Activated CD4-positive, alpha-beta memory T cell treated with anti-CD3 and anti-CD28 coated beads for 36 hours (primary cell): ENCODE measurements at regions not wholly inside any gene's neighbourhood (a gene's known extent, or its start where the extent isn't known, plus 50 kb on each side); places are given as distances from the start of the nearest gene placed in this dataset.

Experiments used
- CTCF ChIA-PET: fragments of 350-600 bp; sonication (Branson Sonifier 250); formaldehyde crosslinking; loops from one replicate; lab custom pipeline; 2021; ENCODE audit warnings: antibody characterized with exemption, inconsistent platforms; lab: Charles Lee
- POLR2A ChIA-PET: fragments of 350-600 bp; sonication (Branson Sonifier 250); formaldehyde crosslinking; loops from one replicate; lab custom pipeline; 2021; ENCODE audit warnings: antibody characterized with exemption; lab: Charles Lee
- DNase-seq: peaks from one replicate; pipeline ENCODE4 v3.0.0-alpha.2; 2020
- H3K27ac Mint-ChIP-seq: one replicate; pipeline ENCODE4 v1.8.0; 2021; ENCODE audit warnings: mixed read lengths
- H3K27me3 Mint-ChIP-seq: one replicate; pipeline ENCODE4 v1.8.0; 2021; ENCODE audit warnings: mixed read lengths
- H3K36me3 Mint-ChIP-seq: one replicate; pipeline ENCODE4 v1.8.0; 2021; ENCODE audit warnings: mixed read lengths
- H3K4me1 Mint-ChIP-seq: one replicate; pipeline ENCODE4 v1.8.0; 2021; ENCODE audit warnings: low read depth, mixed read lengths
- H3K4me3 Mint-ChIP-seq: one replicate; pipeline ENCODE4 v1.8.0; 2021; ENCODE audit warnings: mild to moderate bottlenecking, mixed read lengths
- H3K9me3 Mint-ChIP-seq: one replicate; pipeline ENCODE4 v1.8.0; 2021; ENCODE audit warnings: mixed read lengths
- intact Hi-C: fragments of 100-400 bp; cut with micrococcal nuclease; formaldehyde crosslinking; loops from one replicate; pipeline ENCODE4 v1.15.1; 2023

GRCh38 chr4:38209654-38210053 is 249.5 kb downstream of the PTTG2 start:
- intact Hi-C loops, result no loop called here
- H3K9me3 Mint-ChIP-seq, result no peaks in the 10 kb centered on the region
- no peaks in the 10 kb centered on the region for H3K27me3 Mint-ChIP-seq
- no peak overlapping the region for H3K27ac Mint-ChIP-seq
- peaks cover 1% of the 10 kb centered on the region for H3K36me3 Mint-ChIP-seq
- no peak overlapping the region for H3K4me3 Mint-ChIP-seq
- ChIA-PET CTCF (no interaction called here), POLR2A (no interaction called here)
- DNase-seq, result no peak
- no peaks in the 10 kb centered on the region for H3K4me1 Mint-ChIP-seq

- Mint-ChIP-seq H3K4me3 (no peak overlapping the region), H3K36me3 (peaks cover 1% of the 10 kb centered on the region), H3K27ac (no peak overlapping the region), H3K27me3 (no peaks in the 10 kb centered on the region), H3K9me3 (peaks cover 3% of the 10 kb centered on the region), H3K4me1 (no peaks in the 10 kb centered on the region)
- POLR2A ChIA-PET, result no interaction called here
- intact Hi-C loops, result no loop called here
- DNase-seq, result no peak
- CTCF ChIA-PET, result no interaction called here
Measured at GRCh38 chr4:38210396-38211114, 250.4 kb downstream of the PTTG2 start.

- no peaks in the 10 kb centered on the region for H3K27me3 Mint-ChIP-seq
- intact Hi-C loops, result no loop called here
- no peak overlapping the region for H3K4me3 Mint-ChIP-seq
- H3K4me1 Mint-ChIP-seq, result no peaks in the 10 kb centered on the region
- CTCF ChIA-PET, result interaction anchor here (0.6 kb wide), 1 partner anchor 486 kb away, joined by 3 read pairs; no protein-coding TSS in a partner anchor
- peaks cover 1% of the 10 kb centered on the region for H3K36me3 Mint-ChIP-seq
- no peak for DNase-seq
- H3K9me3 Mint-ChIP-seq, result peaks cover 3% of the 10 kb centered on the region
- POLR2A ChIA-PET, result no interaction called here
- no peak overlapping the region for H3K27ac Mint-ChIP-seq
Measured at GRCh38 chr4:38211885-38212284, 251.7 kb downstream of the PTTG2 start.

- Mint-ChIP-seq H3K36me3 (no peaks in the 10 kb centered on the region), H3K4me3 (no peak overlapping the region), H3K27ac (no peak overlapping the region), H3K27me3 (no peaks in the 10 kb centered on the region), H3K9me3 (peaks cover 3% of the 10 kb centered on the region), H3K4me1 (no peaks in the 10 kb centered on the region)
- POLR2A ChIA-PET, result no interaction called here
- intact Hi-C loops, result no loop called here
- CTCF ChIA-PET, result no interaction called here
- DNase-seq, result no peak
Measured at GRCh38 chr4:38213083-38213805, 253.0 kb downstream of the PTTG2 start.

GRCh38 chr4:38222892-38223291 is 262.7 kb downstream of the PTTG2 start:
- POLR2A ChIA-PET, result no interaction called here
- H3K27me3 Mint-ChIP-seq, result no peaks in the 10 kb centered on the region
- no peak for DNase-seq
- H3K4me3 Mint-ChIP-seq, result no peak overlapping the region
- H3K27ac Mint-ChIP-seq, result no peak overlapping the region
- CTCF ChIA-PET, result no interaction called here
- intact Hi-C loops, result no loop called here
- H3K9me3 Mint-ChIP-seq, result no peaks in the 10 kb centered on the region
- H3K4me1 Mint-ChIP-seq, result no peaks in the 10 kb centered on the region
- H3K36me3 Mint-ChIP-seq, result no peaks in the 10 kb centered on the region

- Mint-ChIP-seq H3K27ac (no peak overlapping the region), H3K36me3 (no peaks in the 10 kb centered on the region), H3K4me1 (no peaks in the 10 kb centered on the region), H3K27me3 (no peaks in the 10 kb centered on the region), H3K9me3 (no peaks in the 10 kb centered on the region), H3K4me3 (no peak overlapping the region)
- no peak for DNase-seq
- ChIA-PET POLR2A (no interaction called here), CTCF (no interaction called here)
- intact Hi-C loops, result no loop called here
Measured at GRCh38 chr4:38223306-38223705, 263.1 kb downstream of the PTTG2 start.

- Mint-ChIP-seq H3K4me1 (no peaks in the 10 kb centered on the region), H3K27ac (no peak overlapping the region), H3K36me3 (no peaks in the 10 kb centered on the region), H3K9me3 (no peaks in the 10 kb centered on the region), H3K4me3 (no peak overlapping the region), H3K27me3 (no peaks in the 10 kb centered on the region)
- ChIA-PET POLR2A (no interaction called here), CTCF (no interaction called here)
- no peak for DNase-seq
- intact Hi-C loops, result no loop called here
Measured at GRCh38 chr4:38223782-38224236, 263.6 kb downstream of the PTTG2 start.

GRCh38 chr4:38224850-38225249 is 264.7 kb downstream of the PTTG2 start:
- intact Hi-C loops, result no loop called here
- Mint-ChIP-seq H3K27me3 (no peaks in the 10 kb centered on the region), H3K4me3 (no peak overlapping the region), H3K4me1 (no peaks in the 10 kb centered on the region), H3K27ac (no peak overlapping the region), H3K9me3 (no peaks in the 10 kb centered on the region), H3K36me3 (no peaks in the 10 kb centered on the region)
- ChIA-PET POLR2A (no interaction called here), CTCF (no interaction called here)
- DNase-seq, result no peak

GRCh38 chr4:38226170-38226569 is 266.0 kb downstream of the PTTG2 start:
- no peaks in the 10 kb centered on the region for H3K9me3 Mint-ChIP-seq
- no peaks in the 10 kb centered on the region for H3K36me3 Mint-ChIP-seq
- no peak overlapping the region for H3K27ac Mint-ChIP-seq
- no peaks in the 10 kb centered on the region for H3K27me3 Mint-ChIP-seq
- ChIA-PET POLR2A (no interaction called here), CTCF (no interaction called here)
- no peak for DNase-seq
- intact Hi-C loops, result no loop called here
- no peak overlapping the region for H3K4me3 Mint-ChIP-seq
- H3K4me1 Mint-ChIP-seq, result no peaks in the 10 kb centered on the region

GRCh38 chr4:38230121-38230801 is 270.1 kb downstream of the PTTG2 start:
- CTCF ChIA-PET, result no interaction called here
- no peaks in the 10 kb centered on the region for H3K4me1 Mint-ChIP-seq
- no peak overlapping the region for H3K4me3 Mint-ChIP-seq
- DNase-seq, result no peak
- POLR2A ChIA-PET, result no interaction called here
- no peaks in the 10 kb centered on the region for H3K27me3 Mint-ChIP-seq
- intact Hi-C loops, result no loop called here
- no peaks in the 10 kb centered on the region for H3K9me3 Mint-ChIP-seq
- H3K27ac Mint-ChIP-seq, result no peak overlapping the region
- no peaks in the 10 kb centered on the region for H3K36me3 Mint-ChIP-seq

GRCh38 chr4:38230821-38231563 is 270.8 kb downstream of the PTTG2 start:
- no peaks in the 10 kb centered on the region for H3K9me3 Mint-ChIP-seq
- H3K27ac Mint-ChIP-seq, result no peak overlapping the region
- ChIA-PET POLR2A (no interaction called here), CTCF (no interaction called here)
- no peak overlapping the region for H3K4me3 Mint-ChIP-seq
- no peaks in the 10 kb centered on the region for H3K27me3 Mint-ChIP-seq
- no peaks in the 10 kb centered on the region for H3K36me3 Mint-ChIP-seq
- no peak for DNase-seq
- intact Hi-C loops, result no loop called here
- H3K4me1 Mint-ChIP-seq, result no peaks in the 10 kb centered on the region

- no peak overlapping the region for H3K4me3 Mint-ChIP-seq
- H3K27me3 Mint-ChIP-seq, result no peaks in the 10 kb centered on the region
- H3K36me3 Mint-ChIP-seq, result no peaks in the 10 kb centered on the region
- no peak for DNase-seq
- no peaks in the 10 kb centered on the region for H3K9me3 Mint-ChIP-seq
- H3K4me1 Mint-ChIP-seq, result no peaks in the 10 kb centered on the region
- CTCF ChIA-PET, result no interaction called here
- intact Hi-C loops, result no loop called here
- no peak overlapping the region for H3K27ac Mint-ChIP-seq
- POLR2A ChIA-PET, result no interaction called here
Measured at GRCh38 chr4:38231626-38232025, 271.4 kb downstream of the PTTG2 start.
